ENCODE measurements at regions not wholly inside any gene's neighbourhood (a gene's known extent, or its start where the extent isn't known, plus 50 kb on each side); places are given as distances from the start of the nearest gene placed in this dataset.

DNA sequence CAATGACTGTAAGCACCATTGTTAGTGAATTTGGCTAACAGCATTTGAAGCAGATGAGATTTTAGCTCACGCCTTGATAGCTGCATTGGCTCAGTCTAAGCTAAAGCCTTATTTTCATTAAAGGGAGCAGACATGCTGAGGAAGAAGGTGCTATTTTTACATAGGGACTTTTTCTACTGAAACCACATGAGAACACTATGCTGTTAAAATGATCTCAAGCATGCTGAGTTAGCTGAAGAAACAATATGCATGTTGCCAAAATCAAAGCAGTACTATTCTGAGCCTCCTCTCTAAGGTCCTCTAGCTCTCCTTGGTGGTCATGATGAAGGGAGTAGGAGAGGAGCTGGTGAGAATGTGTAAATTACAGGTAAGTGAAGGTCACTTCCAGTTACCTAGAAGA is 134.4 kb upstream of the JADE1 start:
- TF ChIP-seq, protein P1, sequence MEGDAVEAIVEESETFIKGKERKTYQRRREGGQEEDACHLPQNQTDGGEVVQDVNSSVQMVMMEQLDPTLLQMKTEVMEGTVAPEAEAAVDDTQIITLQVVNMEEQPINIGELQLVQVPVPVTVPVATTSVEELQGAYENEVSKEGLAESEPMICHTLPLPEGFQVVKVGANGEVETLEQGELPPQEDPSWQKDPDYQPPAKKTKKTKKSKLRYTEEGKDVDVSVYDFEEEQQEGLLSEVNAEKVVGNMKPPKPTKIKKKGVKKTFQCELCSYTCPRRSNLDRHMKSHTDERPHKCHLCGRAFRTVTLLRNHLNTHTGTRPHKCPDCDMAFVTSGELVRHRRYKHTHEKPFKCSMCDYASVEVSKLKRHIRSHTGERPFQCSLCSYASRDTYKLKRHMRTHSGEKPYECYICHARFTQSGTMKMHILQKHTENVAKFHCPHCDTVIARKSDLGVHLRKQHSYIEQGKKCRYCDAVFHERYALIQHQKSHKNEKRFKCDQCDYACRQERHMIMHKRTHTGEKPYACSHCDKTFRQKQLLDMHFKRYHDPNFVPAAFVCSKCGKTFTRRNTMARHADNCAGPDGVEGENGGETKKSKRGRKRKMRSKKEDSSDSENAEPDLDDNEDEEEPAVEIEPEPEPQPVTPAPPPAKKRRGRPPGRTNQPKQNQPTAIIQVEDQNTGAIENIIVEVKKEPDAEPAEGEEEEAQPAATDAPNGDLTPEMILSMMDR (conservative IDR thresholded peaks at IDR 0.05) = no peak
- TF ChIP-seq EZH2 (IDR thresholded peaks at IDR 0.05; ENCODE audit: low read depth) = no peak
